Epidermal melanocyte (primary cell): ENCODE measurements at regions not wholly inside any gene's neighbourhood (a gene's known extent, or its start where the extent isn't known, plus 50 kb on each side); places are given as distances from the start of the nearest gene placed in this dataset.

Experiments
- DNase-seq: peaks from one replicate; pipeline ENCODE4 v3.0.0; 2011; ENCODE audit warnings: low spot score; ENCODE audit not compliant: insufficient read length

GRCh38 chr3:30167541-30168011 is 438.8 kb upstream of the TGFBR2 start:
- DNase-seq: no peak

GRCh38 chr3:30169487-30169886 is 436.9 kb upstream of the TGFBR2 start:
- DNase-seq: no peak

- no peak for DNase-seq
Measured at GRCh38 chr3:30170681-30171438, 435.5 kb upstream of the TGFBR2 start.

GRCh38 chr3:30174357-30174756 is 432.0 kb upstream of the TGFBR2 start:
- DNase-seq: no peak

- no peak for DNase-seq
Measured at GRCh38 chr3:30180310-30181177, 425.9 kb upstream of the TGFBR2 start.

GRCh38 chr3:30181178-30181465 is 425.3 kb upstream of the TGFBR2 start:
- no peak for DNase-seq

GRCh38 chr3:30181581-30181980 is 424.8 kb upstream of the TGFBR2 start:
- no peak for DNase-seq

- DNase-seq: no peak
Measured at GRCh38 chr3:30183421-30183820, 423.0 kb upstream of the TGFBR2 start.

GRCh38 chr3:30184091-30184810 is 422.1 kb upstream of the TGFBR2 start:
- DNase-seq: no peak

- no peak for DNase-seq
Measured at GRCh38 chr3:30185872-30186271, 420.5 kb upstream of the TGFBR2 start.

GRCh38 chr3:30186741-30187219 is 419.6 kb upstream of the TGFBR2 start:
- no peak for DNase-seq

GRCh38 chr3:30187366-30187765 is 419.0 kb upstream of the TGFBR2 start:
- no peak for DNase-seq

GRCh38 chr3:30188713-30189112 is 417.7 kb upstream of the TGFBR2 start:
- DNase-seq: no peak

GRCh38 chr3:30189900-30190299 is 416.5 kb upstream of the TGFBR2 start:
- no peak for DNase-seq

- no peak for DNase-seq
Measured at GRCh38 chr3:30193625-30194044, 412.8 kb upstream of the TGFBR2 start.

GRCh38 chr3:30195352-30195751 is 411.0 kb upstream of the TGFBR2 start:
- no peak for DNase-seq

GRCh38 chr3:30198162-30198561 is 408.2 kb upstream of the TGFBR2 start:
- DNase-seq: no peak

GRCh38 chr3:30199096-30199759 is 407.2 kb upstream of the TGFBR2 start:
- DNase-seq: no peak

- DNase-seq: no peak
Measured at GRCh38 chr3:30199855-30200254, 406.5 kb upstream of the TGFBR2 start.

- DNase-seq: no peak
Measured at GRCh38 chr3:30201715-30202114, 404.7 kb upstream of the TGFBR2 start.

- DNase-seq: no peak
Measured at GRCh38 chr3:30203301-30203700, 403.1 kb upstream of the TGFBR2 start.
